Fibroblast of lung (primary cell): ENCODE measurements at regions not wholly inside any gene's neighbourhood (a gene's known extent, or its start where the extent isn't known, plus 50 kb on each side); places are given as distances from the start of the nearest gene placed in this dataset.
A peak's percentile ranks its signal among the peaks of the same experiment; 100 is the strongest.

Experiments
- DNase-seq, 2 donors: peaks; one replicate each; pipeline versions ENCODE4 v3.0.0 to v3.0.0-alpha.2; 2010; ENCODE audit warnings: low read depth in 2 of 2
- H2AFZ ChIP-seq: 2 replicates; pipeline ENCODE4 v1.5.1; 2012; ENCODE audit warnings: low read length, control low read depth, inconsistent platforms
- H3K27ac ChIP-seq: 2 replicates; pipeline ENCODE4 v1.5.1; 2011; ENCODE audit warnings: low read length, control low read depth; ENCODE audit not compliant: insufficient read depth
- H3K27me3 ChIP-seq: 2 replicates; pipeline ENCODE4 v1.5.1; 2011; ENCODE audit warnings: mild to moderate bottlenecking, low read length; ENCODE audit not compliant: control insufficient read depth, insufficient read depth
- H3K36me3 ChIP-seq: 2 replicates; pipeline ENCODE4 v1.5.1; 2011; ENCODE audit warnings: low read length; ENCODE audit not compliant: control insufficient read depth, insufficient read depth
- H3K4me1 ChIP-seq: 2 replicates; pipeline ENCODE4 v1.5.1; 2011; ENCODE audit warnings: low read length; ENCODE audit not compliant: control insufficient read depth, insufficient read depth; ENCODE audit errors: extremely low read depth
- H3K4me2 ChIP-seq: 2 replicates; pipeline ENCODE4 v1.5.1; 2011; ENCODE audit warnings: low read length, control low read depth; ENCODE audit not compliant: insufficient read depth; ENCODE audit errors: extremely low read depth
- H3K4me3 ChIP-seq, 4 experiments: fragments of 200-600 bp in 1 of 4; sonication (generic) in 1 of 4; replicated peaks in 1 of 4; 2 replicates each; pipeline ENCODE4 v1.5.1; 2011 to 2016; ENCODE audit warnings: low read length in 4 of 4, low read depth in 3 of 4, mild to moderate bottlenecking in 3 of 4, control low read depth in 2 of 4, inconsistent platforms in 1 of 4, mixed read lengths in 1 of 4; ENCODE audit not compliant: insufficient read depth in 1 of 4; ENCODE audit errors: control extremely low read depth in 1 of 4
- H3K79me2 ChIP-seq: 2 replicates; pipeline ENCODE4 v1.5.1; 2012; ENCODE audit warnings: mild to moderate bottlenecking, low read length, inconsistent platforms; ENCODE audit not compliant: control insufficient read depth, insufficient read depth
- H3K9ac ChIP-seq: 2 replicates; pipeline ENCODE4 v1.5.1; 2011; ENCODE audit warnings: mild to moderate bottlenecking, low read length, control low read depth; ENCODE audit not compliant: insufficient read depth
- H3K9me3 ChIP-seq: 2 replicates; pipeline ENCODE4 v1.5.1; 2012; ENCODE audit warnings: low read depth, low read length; ENCODE audit not compliant: control insufficient read depth, insufficient read depth
- H4K20me1 ChIP-seq: 2 replicates; pipeline ENCODE4 v1.5.1; 2011; ENCODE audit warnings: low read length; ENCODE audit not compliant: control insufficient read depth, insufficient read depth; ENCODE audit errors: extremely low read depth
- EZH2 ChIP-seq: IDR thresholded peaks from 2 replicates; pipeline ENCODE4 v1.5.1; 2012; ENCODE audit warnings: low read length, control low read depth, mild to moderate bottlenecking; ENCODE audit errors: missing control alignments
- TF ChIP-seq, protein P1 (sequence below), 2 donors: IDR thresholded peaks in 1 of 2; conservative IDR thresholded peaks in 1 of 2; 1 replicate in 1 of 2; 2 replicates in 1 of 2; pipeline ENCODE4 v1.5.1; 2011 to 2012; ENCODE audit warnings: low read length in 2 of 2, control low read depth in 1 of 2, inconsistent platforms in 1 of 2, low read depth in 1 of 2, mild to moderate bottlenecking in 1 of 2

DNA sequence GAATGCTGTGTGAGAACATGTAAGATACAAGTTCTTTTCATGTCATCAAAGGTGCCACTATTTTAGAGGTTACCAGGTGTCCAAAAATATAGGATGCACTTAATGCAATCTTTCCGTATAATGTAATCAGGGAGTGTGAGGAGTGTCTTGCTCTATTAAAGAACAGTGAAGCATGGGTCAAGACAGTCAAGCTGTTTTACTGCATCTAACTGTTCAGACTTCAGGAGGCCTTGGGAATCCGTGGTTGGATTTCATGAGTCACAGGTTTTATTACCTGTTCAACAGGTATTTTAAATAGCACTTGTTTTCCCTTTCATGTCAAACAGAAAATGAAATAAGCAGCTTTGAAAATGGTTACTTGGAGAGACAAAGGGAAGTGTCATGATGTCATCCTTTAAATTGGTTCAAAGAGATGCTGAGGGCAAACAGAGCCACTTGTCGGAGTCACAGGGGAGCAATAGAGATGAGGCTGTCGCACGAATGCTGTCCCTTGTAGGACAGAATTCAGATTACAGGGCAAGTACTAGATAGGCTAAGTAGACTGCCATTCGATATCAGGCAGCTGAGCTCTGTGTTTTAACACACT lies 621.5 kb downstream of the QKI start:
- no peaks in the 10 kb centered on the region for H3K36me3 ChIP-seq
- no peak for DNase-seq
- no peaks in the 10 kb centered on the region for H4K20me1 ChIP-seq
- H3K27ac ChIP-seq = no peak overlapping the region
- H3K27me3 ChIP-seq = no peaks in the 10 kb centered on the region
- H2AFZ ChIP-seq = no peak overlapping the region
- no peak for TF ChIP-seq EZH2
- TF ChIP-seq, protein P1, sequence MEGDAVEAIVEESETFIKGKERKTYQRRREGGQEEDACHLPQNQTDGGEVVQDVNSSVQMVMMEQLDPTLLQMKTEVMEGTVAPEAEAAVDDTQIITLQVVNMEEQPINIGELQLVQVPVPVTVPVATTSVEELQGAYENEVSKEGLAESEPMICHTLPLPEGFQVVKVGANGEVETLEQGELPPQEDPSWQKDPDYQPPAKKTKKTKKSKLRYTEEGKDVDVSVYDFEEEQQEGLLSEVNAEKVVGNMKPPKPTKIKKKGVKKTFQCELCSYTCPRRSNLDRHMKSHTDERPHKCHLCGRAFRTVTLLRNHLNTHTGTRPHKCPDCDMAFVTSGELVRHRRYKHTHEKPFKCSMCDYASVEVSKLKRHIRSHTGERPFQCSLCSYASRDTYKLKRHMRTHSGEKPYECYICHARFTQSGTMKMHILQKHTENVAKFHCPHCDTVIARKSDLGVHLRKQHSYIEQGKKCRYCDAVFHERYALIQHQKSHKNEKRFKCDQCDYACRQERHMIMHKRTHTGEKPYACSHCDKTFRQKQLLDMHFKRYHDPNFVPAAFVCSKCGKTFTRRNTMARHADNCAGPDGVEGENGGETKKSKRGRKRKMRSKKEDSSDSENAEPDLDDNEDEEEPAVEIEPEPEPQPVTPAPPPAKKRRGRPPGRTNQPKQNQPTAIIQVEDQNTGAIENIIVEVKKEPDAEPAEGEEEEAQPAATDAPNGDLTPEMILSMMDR (conservative IDR thresholded peaks at IDR 0.05 in 1 of 2, IDR thresholded peaks at IDR 0.05 in 1 of 2; ENCODE audit: low read depth in 1 of 2, low read length in 2 of 2) = no peak
- no peak overlapping the region for H3K9ac ChIP-seq
- H3K4me3 ChIP-seq = no peak overlapping the region
- H3K9me3 ChIP-seq = no peaks in the 10 kb centered on the region
- H3K4me2 ChIP-seq = no peak overlapping the region
- H3K4me1 ChIP-seq = no peaks in the 10 kb centered on the region
- no peaks in the 10 kb centered on the region for H3K79me2 ChIP-seq

DNA sequence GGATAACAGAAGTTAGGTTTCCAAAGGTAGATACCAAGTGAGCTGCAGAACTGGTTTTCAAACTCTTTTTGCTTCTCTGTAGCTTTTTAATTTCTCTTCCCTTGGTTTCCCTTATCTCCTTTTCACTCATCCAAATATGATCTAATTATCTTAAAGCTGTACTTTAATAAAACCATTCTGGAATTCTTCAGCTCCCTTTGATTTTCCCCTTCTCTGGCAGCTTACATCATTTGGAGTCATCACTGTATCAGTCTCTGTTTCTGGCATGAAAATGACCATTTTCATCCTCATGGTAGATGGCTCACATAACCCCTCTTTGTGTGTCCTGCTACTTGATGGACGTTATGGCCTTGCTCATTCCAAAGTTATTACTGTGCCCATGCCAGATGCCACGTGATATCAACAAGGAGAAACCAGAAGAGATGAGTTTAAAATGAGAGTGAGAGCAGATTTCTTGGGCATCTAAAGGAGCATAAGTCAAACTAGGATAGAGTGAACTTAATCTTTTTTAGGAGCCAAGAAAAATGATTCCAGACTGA lies 620.2 kb downstream of the QKI start:
- no peak overlapping the region for H3K27ac ChIP-seq
- no peaks in the 10 kb centered on the region for H3K79me2 ChIP-seq
- H3K36me3 ChIP-seq = no peaks in the 10 kb centered on the region
- H3K27me3 ChIP-seq = no peaks in the 10 kb centered on the region
- no peak overlapping the region for H3K4me3 ChIP-seq
- H2AFZ ChIP-seq = no peak overlapping the region
- H3K9ac ChIP-seq = no peak overlapping the region
- H3K9me3 ChIP-seq = no peaks in the 10 kb centered on the region
- H3K4me1 ChIP-seq = no peaks in the 10 kb centered on the region
- peak in 1 of 2 donors; percentile 83 for DNase-seq
- TF ChIP-seq, protein P1 (conservative IDR thresholded peaks at IDR 0.05 in 1 of 2, IDR thresholded peaks at IDR 0.05 in 1 of 2; ENCODE audit: low read depth in 1 of 2, low read length in 2 of 2) = no peak
- H4K20me1 ChIP-seq = no peaks in the 10 kb centered on the region
- no peak overlapping the region for H3K4me2 ChIP-seq

DNA sequence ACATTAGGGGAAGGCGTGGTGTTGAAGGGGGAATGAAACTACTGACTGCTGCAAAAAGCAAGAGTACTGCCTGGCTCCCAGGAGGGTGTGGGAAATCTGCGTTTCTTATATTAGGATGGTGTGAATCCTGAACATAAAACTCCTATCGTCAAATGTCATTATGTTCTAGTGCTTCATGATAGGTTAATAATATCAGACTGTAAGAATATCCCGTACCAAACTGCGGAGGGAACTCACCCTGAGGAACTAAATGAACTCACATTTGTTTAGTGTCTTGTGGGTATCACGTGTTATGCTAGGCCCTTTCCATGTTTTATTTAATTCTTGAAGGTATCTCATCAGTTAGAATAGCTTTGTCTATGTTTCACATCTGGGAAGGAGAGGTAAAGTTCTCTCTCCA lies 610.7 kb downstream of the QKI start:
- Histone ChIP-seq H4K20me1 (no peaks in the 10 kb centered on the region), H3K27me3 (no peaks in the 10 kb centered on the region), H3K4me3 (no peak overlapping the region), H3K9me3 (no peaks in the 10 kb centered on the region), H2AFZ (no peak overlapping the region), H3K9ac (no peak overlapping the region), H3K79me2 (no peaks in the 10 kb centered on the region), H3K4me1 (no peaks in the 10 kb centered on the region), H3K4me2 (no peak overlapping the region), H3K36me3 (no peaks in the 10 kb centered on the region), H3K27ac (no peak overlapping the region)
- TF ChIP-seq, protein P1 (conservative IDR thresholded peaks at IDR 0.05 in 1 of 2, IDR thresholded peaks at IDR 0.05 in 1 of 2; ENCODE audit: low read depth in 1 of 2, low read length in 2 of 2) = no peak
- TF ChIP-seq EZH2 = no peak
- no peak for DNase-seq
